ENCODE measurements at regions not wholly inside any gene's neighbourhood (a gene's known extent, or its start where the extent isn't known, plus 50 kb on each side); places are given as distances from the start of the nearest gene placed in this dataset.

DNA sequence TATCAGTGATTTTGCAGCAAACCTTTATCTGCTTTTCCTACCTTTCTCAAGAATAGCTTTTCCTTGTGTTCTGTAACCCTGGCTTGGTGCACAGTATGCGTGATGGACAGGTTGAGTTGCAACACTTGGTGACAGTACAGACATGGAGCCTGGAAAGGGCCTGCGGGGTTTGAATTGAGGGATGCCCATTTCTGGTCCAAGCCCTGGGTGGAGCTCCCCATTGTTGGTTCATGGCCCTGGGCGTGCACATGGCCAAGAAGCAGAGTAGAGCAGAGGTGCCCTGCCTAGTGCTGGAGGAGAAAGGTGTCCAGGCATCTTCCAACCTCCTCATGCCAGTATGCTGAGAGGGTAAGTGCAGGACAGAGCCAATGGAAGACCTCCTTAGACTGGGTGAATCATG lies 106.6 kb upstream of the MKLN1 start:
- TF ChIP-seq CTCF (IDR thresholded peaks at IDR 0.05) (no peak), ZFX (IDR thresholded peaks at IDR 0.05; ENCODE audit: borderline replicate concordance) (no peak)

Data from 22Rv1 (cell line).